ENCODE measurements at regions not wholly inside any gene's neighbourhood (a gene's known extent, or its start where the extent isn't known, plus 50 kb on each side); places are given as distances from the start of the nearest gene placed in this dataset.

DNA sequence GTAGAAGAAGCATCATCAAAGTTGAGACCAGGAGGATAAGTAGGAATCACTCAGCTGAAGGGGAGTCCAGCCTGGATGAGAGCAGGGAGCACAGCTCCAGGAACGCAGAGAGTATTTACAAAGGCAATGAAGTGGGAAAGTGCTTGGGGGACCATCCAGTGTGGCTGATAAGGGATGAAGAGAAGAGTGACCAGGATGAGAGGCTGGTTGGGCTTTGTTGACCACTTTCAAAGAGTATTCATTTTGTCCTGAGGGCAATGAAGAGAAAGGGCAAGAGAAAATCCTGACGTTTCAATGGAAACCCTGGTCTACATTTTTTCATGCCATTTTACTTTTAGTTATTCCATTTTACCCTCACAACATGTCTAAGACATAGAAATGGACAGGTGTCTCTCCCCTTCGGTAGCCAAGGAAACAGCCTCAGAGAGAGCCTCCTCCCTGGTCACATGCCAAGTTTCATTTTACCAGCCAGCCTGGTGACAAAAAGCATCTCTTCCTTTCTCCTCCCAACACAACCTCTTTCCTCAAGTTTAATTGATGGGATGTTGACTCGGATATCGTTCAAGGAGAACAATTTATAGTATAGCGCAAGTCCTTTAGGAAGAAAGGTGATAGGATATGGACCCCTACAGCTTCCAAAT is 492.7 kb upstream of the CLINT1 start:
- TF ChIP-seq, protein P1, sequence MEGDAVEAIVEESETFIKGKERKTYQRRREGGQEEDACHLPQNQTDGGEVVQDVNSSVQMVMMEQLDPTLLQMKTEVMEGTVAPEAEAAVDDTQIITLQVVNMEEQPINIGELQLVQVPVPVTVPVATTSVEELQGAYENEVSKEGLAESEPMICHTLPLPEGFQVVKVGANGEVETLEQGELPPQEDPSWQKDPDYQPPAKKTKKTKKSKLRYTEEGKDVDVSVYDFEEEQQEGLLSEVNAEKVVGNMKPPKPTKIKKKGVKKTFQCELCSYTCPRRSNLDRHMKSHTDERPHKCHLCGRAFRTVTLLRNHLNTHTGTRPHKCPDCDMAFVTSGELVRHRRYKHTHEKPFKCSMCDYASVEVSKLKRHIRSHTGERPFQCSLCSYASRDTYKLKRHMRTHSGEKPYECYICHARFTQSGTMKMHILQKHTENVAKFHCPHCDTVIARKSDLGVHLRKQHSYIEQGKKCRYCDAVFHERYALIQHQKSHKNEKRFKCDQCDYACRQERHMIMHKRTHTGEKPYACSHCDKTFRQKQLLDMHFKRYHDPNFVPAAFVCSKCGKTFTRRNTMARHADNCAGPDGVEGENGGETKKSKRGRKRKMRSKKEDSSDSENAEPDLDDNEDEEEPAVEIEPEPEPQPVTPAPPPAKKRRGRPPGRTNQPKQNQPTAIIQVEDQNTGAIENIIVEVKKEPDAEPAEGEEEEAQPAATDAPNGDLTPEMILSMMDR (IDR thresholded peaks at IDR 0.05) = no peak
- TF ChIP-seq POLR2A (IDR thresholded peaks at IDR 0.05) = no peak
